HTR-8/SVneo (cell line): ENCODE measurements at regions not wholly inside any gene's neighbourhood (a gene's known extent, or its start where the extent isn't known, plus 50 kb on each side); places are given as distances from the start of the nearest gene placed in this dataset.

ENCODE experiments used
- DNase-seq: peaks from one replicate; pipeline ENCODE4 v3.0.0; 2011; ENCODE audit warnings: low spot score, mixed read lengths; ENCODE audit not compliant: insufficient read length
- FAIRE-seq: peaks from 2 replicates; lab custom pipeline; 2011; peaks lifted over from hg19 to GRCh38; lab: Jason Lieb, UNC

GRCh38 chr3:76724075-76724474 is 315.8 kb upstream of the ROBO2 start:
- FAIRE-seq, result no peak

GRCh38 chr3:76724706-76725105 is 315.2 kb upstream of the ROBO2 start:
- DNase-seq (no peak), FAIRE-seq (no peak)

More at GRCh38 chr3:76724075-76724474, 315.8 kb upstream of the ROBO2 start:
- DNase-seq, result no peak

GRCh38 chr3:76726034-76726433 is 313.9 kb upstream of the ROBO2 start:
- DNase-seq, result no peak
- no peak for FAIRE-seq

- FAIRE-seq, result no peak
- DNase-seq, result no peak
These were observed 311.5 kb upstream of the ROBO2 start for GRCh38 chr3:76728426-76728825.

GRCh38 chr3:76731471-76731870 is 308.4 kb upstream of the ROBO2 start:
- DNase-seq (no peak), FAIRE-seq (no peak)

GRCh38 chr3:76733073-76733759 is 306.7 kb upstream of the ROBO2 start:
- FAIRE-seq (no peak), DNase-seq (no peak)

- no peak for FAIRE-seq
- DNase-seq, result no peak
These were observed 304.7 kb upstream of the ROBO2 start for GRCh38 chr3:76735152-76735551.

GRCh38 chr3:76753599-76753998 is 286.3 kb upstream of the ROBO2 start:
- FAIRE-seq, result no peak
- DNase-seq, result no peak

GRCh38 chr3:76754247-76754646 is 285.7 kb upstream of the ROBO2 start:
- DNase-seq (no peak), FAIRE-seq (no peak)

GRCh38 chr3:76756577-76756976 is 283.3 kb upstream of the ROBO2 start:
- FAIRE-seq (no peak), DNase-seq (no peak)

GRCh38 chr3:76760336-76760735 is 279.6 kb upstream of the ROBO2 start:
- DNase-seq (no peak), FAIRE-seq (no peak)

- FAIRE-seq (no peak), DNase-seq (no peak)
These were observed 274.4 kb upstream of the ROBO2 start for GRCh38 chr3:76765511-76765910.

GRCh38 chr3:76768912-76769311 is 271.0 kb upstream of the ROBO2 start:
- FAIRE-seq (no peak), DNase-seq (no peak)

GRCh38 chr3:76776927-76777326 is 263.0 kb upstream of the ROBO2 start:
- no peak for DNase-seq

GRCh38 chr3:76788206-76788605 is 251.7 kb upstream of the ROBO2 start:
- FAIRE-seq (no peak), DNase-seq (no peak)

More at GRCh38 chr3:76776927-76777326, 263.0 kb upstream of the ROBO2 start:
- FAIRE-seq, result no peak

GRCh38 chr3:76789237-76789636 is 250.7 kb upstream of the ROBO2 start:
- DNase-seq, result no peak
- FAIRE-seq, result no peak

- no peak for DNase-seq
- FAIRE-seq, result no peak
These were observed 228.5 kb upstream of the ROBO2 start for GRCh38 chr3:76811418-76811817.

- FAIRE-seq, result no peak
- DNase-seq, result no peak
These were observed 227.2 kb upstream of the ROBO2 start for GRCh38 chr3:76812649-76813242.

GRCh38 chr3:76815561-76815960 is 224.3 kb upstream of the ROBO2 start:
- FAIRE-seq, result no peak

GRCh38 chr3:76820481-76820880 is 219.4 kb upstream of the ROBO2 start:
- no peak for DNase-seq
- no peak for FAIRE-seq

More at GRCh38 chr3:76815561-76815960, 224.3 kb upstream of the ROBO2 start:
- DNase-seq, result no peak

GRCh38 chr3:76824658-76825240 is 215.2 kb upstream of the ROBO2 start:
- DNase-seq (no peak), FAIRE-seq (no peak)

GRCh38 chr3:76826861-76827260 is 213.0 kb upstream of the ROBO2 start:
- no peak for FAIRE-seq
- no peak for DNase-seq
